ENCODE measurements at regions not wholly inside any gene's neighbourhood (a gene's known extent, or its start where the extent isn't known, plus 50 kb on each side); places are given as distances from the start of the nearest gene placed in this dataset.

DNA sequence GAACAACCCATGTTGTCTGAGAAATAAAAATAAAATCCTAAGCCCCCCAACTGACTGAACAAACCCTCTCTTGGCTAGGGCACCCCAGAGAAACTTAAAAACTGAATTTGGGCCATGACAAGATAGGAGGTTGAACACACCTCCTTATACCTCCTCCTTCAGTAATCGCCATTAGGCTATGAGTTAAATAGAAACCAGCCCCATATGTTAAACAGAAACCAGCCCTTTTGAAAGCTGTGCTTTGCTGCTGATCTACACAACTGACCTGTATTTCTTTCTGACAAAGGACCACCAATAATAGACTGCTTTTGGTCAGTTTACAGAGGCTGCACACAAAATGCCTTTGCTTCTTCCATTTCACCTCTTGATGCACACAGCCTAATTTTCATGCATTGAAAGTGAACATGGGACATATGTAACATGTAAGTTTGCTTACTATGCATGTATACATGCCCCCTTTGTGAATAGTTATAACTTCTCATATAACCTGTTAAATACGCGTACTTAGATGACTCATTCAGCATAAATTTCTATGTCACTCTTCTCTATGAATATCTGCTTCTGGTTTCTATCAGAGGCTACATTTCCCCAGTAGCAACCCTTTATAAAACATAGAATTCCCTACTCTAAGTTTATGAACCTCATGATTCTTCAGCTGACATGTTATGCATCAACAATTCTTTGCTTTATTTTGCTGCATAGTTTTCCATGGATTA is 462.9 kb downstream of the COL12A1 start:
- no peak for TF ChIP-seq REST (IDR thresholded peaks at IDR 0.05; ENCODE audit: low read depth)
- no peak for TF ChIP-seq YY1 (IDR thresholded peaks at IDR 0.05; ENCODE audit: low read depth)
- no peak for TF ChIP-seq EGR1 (IDR thresholded peaks at IDR 0.05)

Data from Ishikawa (cell line).